Renal pelvis (tissue), 1 donor: ENCODE measurements at regions not wholly inside any gene's neighbourhood (a gene's known extent, or its start where the extent isn't known, plus 50 kb on each side); places are given as distances from the start of the nearest gene placed in this dataset.

Experiments used
- DNase-seq: peaks from one replicate; pipeline ENCODE4 v3.0.0-alpha.2; 2013

- DNase-seq, result no peak
These were observed 1606.5 kb downstream of the BRINP3 start for GRCh38 chr1:188871164-188871563.

- DNase-seq, result no peak
These were observed 1605.3 kb downstream of the BRINP3 start for GRCh38 chr1:188872376-188872775.

- DNase-seq, result no peak
These were observed 1600.0 kb downstream of the BRINP3 start for GRCh38 chr1:188877668-188878067.

GRCh38 chr1:188888386-188888785 is 1589.3 kb downstream of the BRINP3 start:
- DNase-seq, result no peak

- DNase-seq, result no peak
These were observed 1588.5 kb downstream of the BRINP3 start for GRCh38 chr1:188889166-188889565.

- DNase-seq, result no peak
These were observed 1585.7 kb downstream of the BRINP3 start for GRCh38 chr1:188891958-188892357.

DNA sequence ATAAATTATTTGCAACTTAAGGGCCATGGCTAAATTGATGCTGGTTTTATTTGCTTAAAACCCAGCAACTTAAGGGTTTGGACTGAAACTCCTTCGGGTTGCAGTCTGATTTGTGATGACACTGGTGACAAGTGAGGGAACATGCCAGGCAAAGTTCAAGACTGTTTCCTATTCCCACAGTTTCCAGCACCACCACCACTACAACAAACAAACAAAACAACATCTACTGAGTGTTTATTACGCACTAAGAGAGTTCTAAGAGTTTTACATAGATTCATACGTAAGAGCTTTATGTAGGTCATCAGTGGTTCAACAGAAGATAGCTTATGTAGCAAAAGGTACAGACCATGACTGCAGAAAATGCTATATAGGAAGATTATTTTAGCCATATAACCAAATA is 1582.1 kb downstream of the BRINP3 start:
- DNase-seq, result no peak

GRCh38 chr1:188903241-188903640 is 1574.4 kb downstream of the BRINP3 start:
- DNase-seq, result no peak

DNA sequence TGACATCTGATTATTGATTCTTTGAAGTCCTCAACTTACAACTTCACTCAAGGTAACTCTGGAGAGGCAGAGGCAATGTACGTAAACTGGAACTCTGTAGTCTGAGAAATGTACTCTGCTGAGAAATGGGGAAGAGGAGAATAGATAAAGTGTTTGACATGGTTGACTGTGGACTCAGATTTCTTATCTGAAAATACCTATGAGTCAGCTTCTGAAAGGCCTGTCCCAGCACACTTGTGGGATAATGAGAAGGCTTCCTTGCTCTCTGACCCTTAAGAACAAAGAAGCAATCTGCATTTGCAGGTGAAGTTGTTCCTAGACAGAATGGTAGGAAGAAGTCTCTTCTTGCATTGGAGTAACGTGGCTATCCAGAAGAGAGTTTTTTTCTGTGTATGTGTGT is 1573.5 kb downstream of the BRINP3 start:
- no peak for DNase-seq

DNA sequence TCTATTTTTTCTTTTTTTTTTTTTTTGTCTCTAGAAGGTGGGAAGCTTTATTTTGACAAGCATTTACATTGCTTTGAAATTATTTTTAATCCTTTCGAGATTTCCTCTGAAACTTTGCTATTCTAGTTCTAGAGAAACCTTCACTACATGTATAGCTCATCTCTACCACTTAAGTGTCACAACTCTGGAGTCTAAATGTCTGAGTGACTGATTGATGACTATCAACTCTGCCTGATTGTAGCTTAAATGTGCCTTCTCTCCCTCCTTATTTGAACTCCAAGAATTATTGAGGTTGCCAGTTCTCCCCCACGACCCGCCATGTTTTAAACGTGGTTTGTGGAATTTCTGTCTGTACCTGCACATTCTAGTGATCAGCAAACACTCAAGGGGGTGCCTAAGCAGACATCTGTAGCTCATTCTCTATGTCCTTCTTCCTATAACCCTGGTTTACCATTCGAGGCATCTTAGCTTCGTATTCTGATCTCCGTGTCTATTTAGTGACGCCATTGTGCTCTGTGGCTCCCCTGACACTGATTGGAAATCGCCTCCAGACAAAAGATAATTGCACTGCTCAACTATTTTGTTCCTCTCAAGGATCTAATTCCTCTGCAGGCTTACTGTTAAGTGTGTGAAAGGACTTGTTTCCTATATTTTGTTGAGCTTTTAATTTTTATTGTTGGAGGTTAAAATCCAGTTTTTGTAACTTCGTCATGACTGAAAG is 1570.6 kb downstream of the BRINP3 start:
- no peak for DNase-seq

GRCh38 chr1:188930382-188930781 is 1547.3 kb downstream of the BRINP3 start:
- no peak for DNase-seq

DNA sequence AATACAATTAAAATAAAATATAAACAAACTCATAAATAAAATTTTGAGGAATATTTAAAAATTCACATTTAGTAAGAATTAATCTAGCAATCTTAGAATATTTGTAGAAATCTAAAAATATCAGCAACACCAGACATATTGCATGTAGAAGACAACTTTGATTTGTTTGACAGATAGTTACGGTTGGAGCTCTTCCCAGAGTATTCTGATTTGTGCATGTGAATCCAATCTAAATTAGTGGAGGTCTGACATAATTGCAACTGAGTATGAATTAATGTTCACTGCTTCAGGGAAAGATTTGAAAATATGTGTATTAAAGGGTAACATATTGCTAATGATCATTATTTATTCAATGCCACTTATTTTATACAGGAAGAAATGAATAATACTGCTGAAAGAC is 1546.2 kb downstream of the BRINP3 start:
- DNase-seq, result no peak

DNA sequence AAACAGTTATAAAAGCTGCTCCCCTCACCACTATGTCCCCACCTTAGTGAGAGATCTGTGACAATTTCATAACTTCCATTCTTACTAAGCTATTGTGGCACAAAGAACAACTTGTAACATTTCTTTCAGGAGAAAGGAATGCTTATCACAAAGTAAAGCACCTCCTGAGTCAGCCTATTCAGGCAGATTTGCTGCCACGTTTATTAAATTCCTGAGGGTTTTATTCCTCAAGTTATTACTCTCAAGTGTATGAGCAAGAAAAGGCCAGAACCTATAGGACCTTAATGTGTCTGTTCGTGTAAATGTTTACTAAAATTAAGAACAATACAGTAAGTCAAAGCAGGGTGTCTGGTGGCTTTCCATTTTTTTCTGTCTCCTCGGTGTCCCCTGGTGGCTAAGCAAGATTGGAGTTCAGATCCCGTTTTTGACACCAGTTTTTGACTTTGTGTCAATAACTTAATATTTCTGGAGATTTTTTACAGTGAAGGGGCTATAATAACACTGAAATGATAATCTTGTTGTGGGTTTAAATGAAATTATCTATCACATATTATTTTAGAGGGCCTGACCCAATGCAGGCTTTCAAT is 1539.6 kb downstream of the BRINP3 start:
- DNase-seq, result no peak

GRCh38 chr1:188941986-188942385 is 1535.7 kb downstream of the BRINP3 start:
- DNase-seq, result no peak

DNA sequence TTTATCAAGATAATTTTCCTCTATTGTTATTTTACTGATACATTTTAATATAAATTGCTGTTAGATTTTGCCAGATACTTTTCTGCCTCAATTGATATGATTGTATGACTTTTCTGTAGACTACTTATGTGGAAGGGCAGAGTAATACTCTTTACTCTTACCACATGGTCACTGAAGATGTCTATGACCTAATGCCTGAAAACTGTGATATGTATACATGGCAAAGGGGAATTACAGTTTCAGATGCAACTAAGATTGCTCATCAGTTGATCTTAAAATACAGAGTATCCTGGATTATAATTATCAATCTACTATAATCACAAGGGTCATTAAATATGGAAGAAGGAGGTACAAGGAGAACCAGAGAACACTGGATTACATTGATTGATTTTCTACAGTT is 1528.0 kb downstream of the BRINP3 start:
- DNase-seq, result no peak

GRCh38 chr1:188958461-188959115 is 1519.1 kb downstream of the BRINP3 start:
- DNase-seq, result no peak

- no peak for DNase-seq
These were observed 1490.8 kb downstream of the BRINP3 start for GRCh38 chr1:188986745-188987417.

- DNase-seq, result no peak
These were observed 1489.1 kb downstream of the BRINP3 start for GRCh38 chr1:188988589-188988988.

GRCh38 chr1:188991221-188991930 is 1486.3 kb downstream of the BRINP3 start:
- no peak for DNase-seq

DNA sequence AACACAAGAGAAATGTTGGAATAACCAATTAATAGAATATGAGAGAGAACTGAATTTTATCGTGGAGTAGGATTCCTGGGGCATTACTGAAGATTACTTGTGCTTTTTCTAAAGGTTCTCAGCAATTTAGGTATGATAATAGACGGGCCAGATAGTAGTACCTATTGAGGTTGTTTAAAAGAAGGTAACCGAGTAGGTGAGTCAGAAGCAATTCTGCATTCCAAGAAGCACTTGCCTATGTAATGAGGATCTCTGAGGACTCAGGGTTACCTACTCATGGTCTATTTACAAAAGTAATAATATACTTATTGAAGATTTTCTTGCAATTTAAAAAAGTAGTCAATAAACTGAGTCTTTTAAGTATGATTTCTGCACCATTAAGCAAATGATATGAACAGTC is 1469.8 kb downstream of the BRINP3 start:
- no peak for DNase-seq

- DNase-seq, result no peak
These were observed 1456.1 kb downstream of the BRINP3 start for GRCh38 chr1:189021577-189021976.

DNA sequence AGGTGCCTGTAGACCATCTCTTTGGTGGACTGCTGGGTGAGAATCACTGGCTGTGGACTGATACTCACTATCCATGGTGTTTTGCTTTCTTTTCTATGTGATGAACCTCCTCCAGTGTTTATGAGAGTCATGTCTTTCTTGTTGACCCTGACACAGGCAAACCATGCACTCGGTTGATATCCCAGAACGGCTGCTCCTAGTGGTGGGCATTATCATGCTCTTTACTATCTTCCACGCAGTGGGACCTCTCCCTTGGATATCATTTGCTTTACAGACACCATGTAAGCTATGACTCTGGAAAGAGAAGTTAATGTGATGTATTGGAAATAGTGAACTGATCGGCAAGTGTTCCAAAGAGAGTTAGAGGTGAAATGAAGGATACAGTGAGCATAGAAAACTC is 1455.6 kb downstream of the BRINP3 start:
- DNase-seq, result no peak
